Breast epithelium (tissue), 4 donors: ENCODE measurements at regions not wholly inside any gene's neighbourhood (a gene's known extent, or its start where the extent isn't known, plus 50 kb on each side); places are given as distances from the start of the nearest gene placed in this dataset.

Experiments
- DNase-seq, 2 donors: peaks; one replicate each; pipeline ENCODE4 v3.0.0-alpha.2; 2019; ENCODE audit warnings: low spot score in 2 of 2
- H3K27ac ChIP-seq, 2 donors: fragments of 200-600 bp; sonication (generic) in 1 of 2; one replicate each; pipeline ENCODE4 v1.5.1; 2016 to 2019; ENCODE audit warnings: mild to moderate bottlenecking in 1 of 2
- H3K27me3 ChIP-seq, 2 donors: fragments of 200-600 bp; sonication (generic) in 1 of 2; one replicate each; pipeline versions ENCODE4 v1.5.1 to v1.6.0; 2017 to 2019; ENCODE audit warnings: control low read depth in 1 of 2, mild to moderate bottlenecking in 1 of 2
- H3K36me3 ChIP-seq: fragments of 200-600 bp; one replicate; pipeline ENCODE4 v1.5.1; 2019
- H3K4me1 ChIP-seq, 2 donors: fragments of 200-600 bp; sonication (generic); one replicate each; pipeline ENCODE4 v1.5.1; 2016 to 2019; ENCODE audit warnings: control low read depth in 1 of 2
- H3K4me3 ChIP-seq, 3 donors: fragments of 200-600 bp; sonication (generic); 1 replicate in 2 of 3; 2 replicates in 1 of 3; pipeline ENCODE4 v1.5.1; 2016 to 2019; ENCODE audit warnings: mild to moderate bottlenecking in 3 of 3, moderate library complexity in 2 of 3
- H3K9me3 ChIP-seq, 2 donors: fragments of 200-600 bp; sonication (generic) in 1 of 2; one replicate each; pipeline ENCODE4 v1.5.1; 2016 to 2019; ENCODE audit warnings: control low read depth in 1 of 2
- CTCF ChIP-seq, 3 donors: fragments of 450-650 bp; IDR thresholded peaks; one replicate each; pipeline ENCODE4 v1.5.1; 2016 to 2017; ENCODE audit warnings: antibody characterized with exemption in 3 of 3, mild to moderate bottlenecking in 3 of 3, moderate library complexity in 3 of 3
- POLR2A ChIP-seq: fragments of 450-650 bp; IDR thresholded peaks from one replicate; pipeline ENCODE4 v1.6.1; 2016; ENCODE audit warnings: antibody characterized with exemption, mild to moderate bottlenecking, moderate library complexity
- POLR2AphosphoS5 ChIP-seq, 3 donors: sonication (generic); formaldehyde crosslinking; IDR thresholded peaks; one replicate each; pipeline ENCODE4 v1.6.1; 2017; ENCODE audit warnings: antibody characterized with exemption in 3 of 3
- intact Hi-C: fragments of 100-400 bp; cut with DNase I; formaldehyde crosslinking; loops from one replicate; pipeline ENCODE4 v1.15.1; 2023; ENCODE audit warnings: low total_unique reads

- no peak for DNase-seq
- intact Hi-C loops, result no loop called here
Observed at GRCh38 chr4:166600264-166600663, 634.0 kb downstream of the SPOCK3 start.

GRCh38 chr4:166602068-166602467 is 632.2 kb downstream of the SPOCK3 start:
- no peaks in the 10 kb centered on the region for H3K36me3 ChIP-seq
- no peaks in the 10 kb centered on the region for H3K27me3 ChIP-seq
- no peak for DNase-seq
- H3K9me3 ChIP-seq, result no peaks in the 10 kb centered on the region
- no peaks in the 10 kb centered on the region for H3K4me1 ChIP-seq
- intact Hi-C loops, result no loop called here
- H3K27ac ChIP-seq, result no peak overlapping the region
- no peak overlapping the region for H3K4me3 ChIP-seq
- TF ChIP-seq CTCF (IDR thresholded peaks at IDR 0.05), result no peak
- no peak for TF ChIP-seq POLR2A

More at GRCh38 chr4:166600264-166600663, 634.0 kb downstream of the SPOCK3 start:
- no peaks in the 10 kb centered on the region for H3K4me1 ChIP-seq
- TF ChIP-seq POLR2AphosphoS5 (IDR thresholded peaks at IDR 0.05), result no peak
- no peak for TF ChIP-seq CTCF (IDR thresholded peaks at IDR 0.05)
- TF ChIP-seq POLR2A, result no peak
- no peak overlapping the region for H3K4me3 ChIP-seq
- H3K9me3 ChIP-seq, result no peaks in the 10 kb centered on the region
- H3K36me3 ChIP-seq, result no peaks in the 10 kb centered on the region
- H3K27me3 ChIP-seq, result no peaks in the 10 kb centered on the region
- no peak overlapping the region for H3K27ac ChIP-seq

GRCh38 chr4:166622425-166622977 is 611.8 kb downstream of the SPOCK3 start:
- no peak for DNase-seq
- no peak overlapping the region for H3K27ac ChIP-seq
- no peaks in the 10 kb centered on the region for H3K9me3 ChIP-seq
- no peak overlapping the region for H3K4me3 ChIP-seq
- intact Hi-C loops, result no loop called here
- H3K36me3 ChIP-seq, result no peaks in the 10 kb centered on the region
- no peak for TF ChIP-seq CTCF (IDR thresholded peaks at IDR 0.05)
- TF ChIP-seq POLR2AphosphoS5 (IDR thresholded peaks at IDR 0.05), result no peak
- no peak for TF ChIP-seq POLR2A
- no peaks in the 10 kb centered on the region for H3K4me1 ChIP-seq
- no peaks in the 10 kb centered on the region for H3K27me3 ChIP-seq

GRCh38 chr4:166625018-166625637 is 609.2 kb downstream of the SPOCK3 start:
- H3K4me3 ChIP-seq, result no peak overlapping the region
- H3K36me3 ChIP-seq, result no peaks in the 10 kb centered on the region
- H3K9me3 ChIP-seq, result no peaks in the 10 kb centered on the region
- no peaks in the 10 kb centered on the region for H3K4me1 ChIP-seq
- DNase-seq, result no peak
- H3K27ac ChIP-seq, result no peak overlapping the region
- H3K27me3 ChIP-seq, result no peaks in the 10 kb centered on the region
- intact Hi-C loops, result no loop called here
- no peak for TF ChIP-seq POLR2A

GRCh38 chr4:166628454-166628853 is 605.8 kb downstream of the SPOCK3 start:
- intact Hi-C loops, result no loop called here
- no peak for DNase-seq
- Histone ChIP-seq H3K9me3 (no peaks in the 10 kb centered on the region), H3K4me3 (no peak overlapping the region), H3K36me3 (no peaks in the 10 kb centered on the region), H3K4me1 (no peaks in the 10 kb centered on the region), H3K27me3 (no peaks in the 10 kb centered on the region), H3K27ac (no peak overlapping the region)
- TF ChIP-seq POLR2A (no peak), POLR2AphosphoS5 (IDR thresholded peaks at IDR 0.05) (no peak)

- peaks cover 0 to 5% of the 10 kb centered on the region in 2 donors for H3K9me3 ChIP-seq
- TF ChIP-seq CTCF (IDR thresholded peaks at IDR 0.05), result no peak
- no peak for TF ChIP-seq POLR2AphosphoS5 (IDR thresholded peaks at IDR 0.05)
- no peak for TF ChIP-seq POLR2A
- H3K27ac ChIP-seq, result no peak overlapping the region
- H3K4me3 ChIP-seq, result no peak overlapping the region
- H3K4me1 ChIP-seq, result no peaks in the 10 kb centered on the region
- H3K27me3 ChIP-seq, result no peaks in the 10 kb centered on the region
- intact Hi-C loops, result no loop called here
- DNase-seq, result no peak
- H3K36me3 ChIP-seq, result no peaks in the 10 kb centered on the region
Observed at GRCh38 chr4:166635367-166635766, 598.9 kb downstream of the SPOCK3 start.
